OCI-LY1 (cell line): ENCODE measurements at regions not wholly inside any gene's neighbourhood (a gene's known extent, or its start where the extent isn't known, plus 50 kb on each side); places are given as distances from the start of the nearest gene placed in this dataset.

Experiments
- EZH2 ChIP-seq: fragments of 200-600 bp; sonication (generic), shearing (Covaris generic); IDR thresholded peaks from 2 replicates; pipeline ENCODE4 v1.8.0; 2017; ENCODE audit warnings: borderline replicate concordance, mixed run types, mild to moderate bottlenecking, antibody characterized with exemption, low read length, moderate library complexity, mixed read lengths
- TF ChIP-seq, protein P1 (sequence below): fragments of 200-600 bp; sonication (generic), shearing (Covaris generic); IDR thresholded peaks from 2 replicates; pipeline ENCODE4 v1.5.1; 2017; ENCODE audit warnings: mild to moderate bottlenecking, antibody characterized with exemption, low read length, moderate library complexity, mixed read lengths

GRCh38 chr14:27389402-27389801 is 791.6 kb upstream of the NOVA1 start:
- TF ChIP-seq EZH2: no peak
- TF ChIP-seq, protein P1, sequence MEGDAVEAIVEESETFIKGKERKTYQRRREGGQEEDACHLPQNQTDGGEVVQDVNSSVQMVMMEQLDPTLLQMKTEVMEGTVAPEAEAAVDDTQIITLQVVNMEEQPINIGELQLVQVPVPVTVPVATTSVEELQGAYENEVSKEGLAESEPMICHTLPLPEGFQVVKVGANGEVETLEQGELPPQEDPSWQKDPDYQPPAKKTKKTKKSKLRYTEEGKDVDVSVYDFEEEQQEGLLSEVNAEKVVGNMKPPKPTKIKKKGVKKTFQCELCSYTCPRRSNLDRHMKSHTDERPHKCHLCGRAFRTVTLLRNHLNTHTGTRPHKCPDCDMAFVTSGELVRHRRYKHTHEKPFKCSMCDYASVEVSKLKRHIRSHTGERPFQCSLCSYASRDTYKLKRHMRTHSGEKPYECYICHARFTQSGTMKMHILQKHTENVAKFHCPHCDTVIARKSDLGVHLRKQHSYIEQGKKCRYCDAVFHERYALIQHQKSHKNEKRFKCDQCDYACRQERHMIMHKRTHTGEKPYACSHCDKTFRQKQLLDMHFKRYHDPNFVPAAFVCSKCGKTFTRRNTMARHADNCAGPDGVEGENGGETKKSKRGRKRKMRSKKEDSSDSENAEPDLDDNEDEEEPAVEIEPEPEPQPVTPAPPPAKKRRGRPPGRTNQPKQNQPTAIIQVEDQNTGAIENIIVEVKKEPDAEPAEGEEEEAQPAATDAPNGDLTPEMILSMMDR: no peak
